Right lobe of liver (tissue), 6 donors: ENCODE measurements at regions not wholly inside any gene's neighbourhood (a gene's known extent, or its start where the extent isn't known, plus 50 kb on each side); places are given as distances from the start of the nearest gene placed in this dataset.

Source experiments
- ATAC-seq, 4 donors: fragments of 200-7000 bp; cut with Tn5 transposase; one replicate each; pipeline ENCODE4 v1.9.1; 2020; ENCODE audit warnings: mild to moderate bottlenecking in 4 of 4, moderate library complexity in 4 of 4
- DNase-seq, 3 donors: peaks; one replicate each; pipeline ENCODE4 v3.0.0-alpha.2; 2020
- H3K27ac ChIP-seq, 3 donors: fragments of 200-600 bp; one replicate each; pipeline ENCODE4 v1.8.0; 2022
- H3K27me3 ChIP-seq, 2 donors: fragments of 200-600 bp; one replicate each; pipeline ENCODE4 v1.8.0; 2022
- H3K36me3 ChIP-seq, 4 donors: fragments of 200-600 bp; sonication (generic) in 1 of 4; one replicate each; pipeline versions ENCODE4 v1.5.1 to v1.8.0; 2017 to 2022; ENCODE audit warnings: control low read depth in 1 of 4
- H3K4me1 ChIP-seq, 4 donors: fragments of 200-600 bp; sonication (generic) in 1 of 4; one replicate each; pipeline versions ENCODE4 v1.5.1 to v1.8.0; 2017 to 2022; ENCODE audit warnings: control low read depth in 1 of 4
- H3K4me3 ChIP-seq, 3 donors: fragments of 200-600 bp; one replicate each; pipeline ENCODE4 v1.8.0; 2022
- H3K9me3 ChIP-seq, 4 donors: fragments of 200-600 bp; sonication (generic) in 1 of 4; one replicate each; pipeline versions ENCODE4 v1.5.1 to v1.8.0; 2017 to 2022; ENCODE audit warnings: control low read depth in 1 of 4
- CTCF ChIP-seq, 4 donors: fragments of 200-600 bp in 3 of 4; fragments of 450-650 bp in 1 of 4; IDR thresholded peaks; one replicate each; pipeline versions ENCODE4 v1.5.1 to v1.8.0; 2016 to 2022; ENCODE audit warnings: antibody characterized with exemption in 4 of 4, mild to moderate bottlenecking in 2 of 4
- POLR2A ChIP-seq: fragments of 450-650 bp; IDR thresholded peaks from one replicate; pipeline ENCODE4 v1.6.1; 2017; ENCODE audit warnings: antibody characterized with exemption, mild to moderate bottlenecking
- WGBS: methylation state at CpG from one replicate; pipeline ENCODE4 v1.1.6; 2018; ENCODE audit warnings: low coverage, low lambda C conversion rate; ENCODE audit not compliant: insufficient coverage; ENCODE audit errors: missing lambda C conversion rate; 5-methylcytosine and 5-hydroxymethylcytosine counted together
- intact Hi-C, 2 donors: fragments of 100-400 bp; cut with DNase I; formaldehyde crosslinking; loops; one replicate each; pipeline versions ENCODE4 v1.11.2 to v1.14.1; 2022
- donor health status: DM: no; HTN: yes; CAD: no.
- donor health status: DM: no; HTN: no; CAD: no.
- donor health status: DM: no; HTN: no; CAD: no.
- donor health status: DM: no; HTN: yes; CAD: no.
- donor health status: DM: no; HTN: yes; CAD: no.

GRCh38 chr5:103464835-103465484 is 97.6 kb downstream of the NUDT12 start:
- Histone ChIP-seq H3K4me3 (no peak overlapping the region), H3K27me3 (no peaks in the 10 kb centered on the region), H3K9me3 (no peaks in the 10 kb centered on the region), H3K4me1 (no peaks in the 10 kb centered on the region), H3K27ac (no peak overlapping the region), H3K36me3 (no peaks in the 10 kb centered on the region)
- no peak for DNase-seq
- TF ChIP-seq CTCF (IDR thresholded peaks at IDR 0.05) (no peak), POLR2A (no peak)
- intact Hi-C loops: no loop called here
- no peak for ATAC-seq
- 59% methylated on average over 4 of the region's 5 CpGs for WGBS

- no peak for TF ChIP-seq POLR2A
- TF ChIP-seq CTCF (IDR thresholded peaks at IDR 0.05): no peak
- Histone ChIP-seq H3K9me3 (no peaks in the 10 kb centered on the region), H3K36me3 (no peaks in the 10 kb centered on the region), H3K4me3 (no peak overlapping the region), H3K27ac (no peak overlapping the region), H3K27me3 (no peaks in the 10 kb centered on the region), H3K4me1 (no peaks in the 10 kb centered on the region)
- WGBS: 84% methylated on average over 5 of the region's 5 CpGs
- ATAC-seq: no peak
- intact Hi-C loops: no loop called here
- no peak for DNase-seq
These were observed 99.3 kb downstream of the NUDT12 start for GRCh38 chr5:103463261-103463660.

GRCh38 chr5:103461243-103461642 is 101.3 kb downstream of the NUDT12 start:
- intact Hi-C loops: no loop called here
- ATAC-seq (no peak), DNase-seq (no peak)
- Histone ChIP-seq H3K27me3 (no peaks in the 10 kb centered on the region), H3K36me3 (no peaks in the 10 kb centered on the region), H3K27ac (no peak overlapping the region), H3K4me1 (no peaks in the 10 kb centered on the region), H3K9me3 (no peaks in the 10 kb centered on the region), H3K4me3 (no peak overlapping the region)
- TF ChIP-seq POLR2A: no peak
- no peak for TF ChIP-seq CTCF (IDR thresholded peaks at IDR 0.05)
- 5% methylated on average over 1 of the region's 1 CpG for WGBS

- intact Hi-C loops: no loop called here
- no peak for DNase-seq
- no peaks in the 10 kb centered on the region for H3K9me3 ChIP-seq
- no peak overlapping the region for H3K4me3 ChIP-seq
- no peak overlapping the region for H3K27ac ChIP-seq
- no peak for ATAC-seq
- 63% methylated on average over 3 of the region's 3 CpGs for WGBS
- no peaks in the 10 kb centered on the region for H3K36me3 ChIP-seq
- no peaks in the 10 kb centered on the region for H3K27me3 ChIP-seq
- no peaks in the 10 kb centered on the region for H3K4me1 ChIP-seq
- no peak for TF ChIP-seq CTCF (IDR thresholded peaks at IDR 0.05)
- no peak for TF ChIP-seq POLR2A
These were observed 104.0 kb downstream of the NUDT12 start for GRCh38 chr5:103458497-103459040.
